HEK293 (cell line): ENCODE measurements at regions not wholly inside any gene's neighbourhood (a gene's known extent, or its start where the extent isn't known, plus 50 kb on each side); places are given as distances from the start of the nearest gene placed in this dataset.

Source experiments
- CTCF ChIA-PET: fragments of 350-600 bp; formaldehyde crosslinking; extraction: SDS; loops from one replicate; lab custom pipeline; 2021; ENCODE audit warnings: antibody characterized with exemption; lab: Yijun Ruan, JAX
- POLR2A ChIA-PET: fragments of 300-600 bp; formaldehyde crosslinking; extraction: SDS; loops from one replicate; lab custom pipeline; 2020; ENCODE audit warnings: antibody characterized with exemption, inconsistent platforms; lab: Yijun Ruan, JAX
- H3K27ac ChIP-seq: fragments of 200-500 bp; sonication (Bioruptor generic); 2 replicates; pipeline ENCODE4 v1.5.1; 2014; ENCODE audit warnings: low read depth, low read length, control low read depth, inconsistent platforms; ENCODE audit errors: extremely low read depth
- H3K36me3 ChIP-seq, 2 experiments: fragments of 200-500 bp in 1 of 2; sonication (Bioruptor generic) in 1 of 2; 1 replicate in 1 of 2; 2 replicates in 1 of 2; pipeline ENCODE4 v1.5.1; 2014 to 2017; ENCODE audit warnings: inconsistent platforms in 2 of 2, low read length in 2 of 2; ENCODE audit not compliant: control insufficient read depth in 2 of 2, insufficient read depth in 1 of 2
- H3K4me1 ChIP-seq: fragments of 200-500 bp; sonication (Bioruptor generic); 2 replicates; pipeline ENCODE4 v1.5.1; 2014; ENCODE audit warnings: mild to moderate bottlenecking, low read length, inconsistent platforms; ENCODE audit not compliant: control insufficient read depth, insufficient read depth
- H3K4me3 ChIP-seq: 2 replicates; pipeline ENCODE4 v1.5.1; 2011; ENCODE audit warnings: low read depth, mild to moderate bottlenecking, control low read depth, low read length, moderate library complexity
- H3K9me3 ChIP-seq: fragments of 200-500 bp; sonication (Bioruptor generic); 2 replicates; pipeline ENCODE4 v1.5.1; 2014; ENCODE audit warnings: low read depth, low read length, inconsistent platforms; ENCODE audit not compliant: control insufficient read depth, insufficient read depth
- BCL6B ChIP-seq: fragments of 450-650 bp; formaldehyde crosslinking; IDR thresholded peaks from 2 replicates; pipeline ENCODE4 v1.5.1; 2017; ENCODE audit warnings: missing biosample characterization, missing genetic modification characterization
- GLI4 ChIP-seq: fragments of 450-650 bp; formaldehyde crosslinking; IDR thresholded peaks from 2 replicates; pipeline ENCODE4 v1.5.1; 2016; ENCODE audit warnings: missing biosample characterization, missing genetic modification characterization
- HOXC10 ChIP-seq: sonication (generic); formaldehyde crosslinking; IDR thresholded peaks from 2 replicates; pipeline ENCODE4 v1.8.1; 2023; ENCODE audit warnings: mild to moderate bottlenecking, missing genetic modification reagents
- MEIS1 ChIP-seq: sonication (generic); formaldehyde crosslinking; IDR thresholded peaks from 2 replicates; pipeline ENCODE4 v1.8.1; 2022; ENCODE audit warnings: missing genetic modification reagents, mild to moderate bottlenecking, borderline replicate concordance
- MYNN ChIP-seq: fragments of 450-650 bp; formaldehyde crosslinking; IDR thresholded peaks from 2 replicates; pipeline ENCODE4 v1.5.1; 2016; ENCODE audit warnings: missing biosample characterization, missing genetic modification characterization, borderline replicate concordance
- MZF1 ChIP-seq: fragments of 450-650 bp; formaldehyde crosslinking; IDR thresholded peaks from 2 replicates; pipeline ENCODE4 v1.5.1; 2017; ENCODE audit warnings: missing biosample characterization, missing genetic modification characterization, borderline replicate concordance
- PRDM10 ChIP-seq: fragments of 450-650 bp; formaldehyde crosslinking; IDR thresholded peaks from 2 replicates; pipeline ENCODE4 v1.5.1; 2016; ENCODE audit warnings: missing biosample characterization, missing genetic modification characterization
- REPIN1 ChIP-seq: fragments of 450-650 bp; formaldehyde crosslinking; IDR thresholded peaks from 2 replicates; pipeline ENCODE4 v1.5.1; 2017; ENCODE audit warnings: missing biosample characterization, missing genetic modification characterization, low read depth
- ZBTB48 ChIP-seq: fragments of 450-650 bp; formaldehyde crosslinking; IDR thresholded peaks from 2 replicates; pipeline ENCODE4 v1.5.1; 2016; ENCODE audit warnings: missing biosample characterization, missing genetic modification characterization
- ZNF121 ChIP-seq: fragments of 450-650 bp; formaldehyde crosslinking; IDR thresholded peaks from 2 replicates; pipeline ENCODE4 v1.5.1; 2016; ENCODE audit warnings: missing biosample characterization, missing genetic modification characterization
- ZNF146 ChIP-seq: fragments of 450-650 bp; formaldehyde crosslinking; IDR thresholded peaks from 2 replicates; pipeline ENCODE4 v1.5.1; 2016; ENCODE audit warnings: missing biosample characterization, missing genetic modification characterization
- ZNF26 ChIP-seq: fragments of 450-650 bp; formaldehyde crosslinking; IDR thresholded peaks from 2 replicates; pipeline ENCODE4 v1.5.1; 2016; ENCODE audit warnings: missing biosample characterization, missing genetic modification characterization
- ZNF350 ChIP-seq: fragments of 450-650 bp; formaldehyde crosslinking; IDR thresholded peaks from 2 replicates; pipeline ENCODE4 v1.5.0; 2017; ENCODE audit warnings: missing biosample characterization, mild to moderate bottlenecking, missing genetic modification characterization
- ZNF510 ChIP-seq: fragments of 450-650 bp; formaldehyde crosslinking; IDR thresholded peaks from 2 replicates; pipeline ENCODE4 v1.5.1; 2018; ENCODE audit warnings: mild to moderate bottlenecking, missing genetic modification characterization, missing biosample characterization; ENCODE audit not compliant: insufficient replicate concordance
- ZNF513 ChIP-seq: fragments of 450-650 bp; IDR thresholded peaks from 2 replicates; pipeline ENCODE4 v1.5.1; 2018; ENCODE audit warnings: missing biosample characterization, missing genetic modification characterization
- ZNF518A ChIP-seq: fragments of 450-650 bp; formaldehyde crosslinking; conservative IDR thresholded peaks from 2 replicates; pipeline ENCODE4 v1.5.1; 2016; ENCODE audit warnings: low read depth, missing biosample characterization, missing genetic modification characterization
- ZNF654 ChIP-seq: fragments of 450-650 bp; formaldehyde crosslinking; IDR thresholded peaks from 2 replicates; pipeline ENCODE4 v1.5.1; 2016; ENCODE audit warnings: low read depth, missing biosample characterization, missing genetic modification characterization
- ZNF660 ChIP-seq: fragments of 450-650 bp; IDR thresholded peaks from 2 replicates; pipeline ENCODE4 v1.5.1; 2018; ENCODE audit warnings: missing biosample characterization, mild to moderate bottlenecking, missing genetic modification characterization
- ZNF785 ChIP-seq: fragments of 450-650 bp; formaldehyde crosslinking; IDR thresholded peaks from 2 replicates; pipeline ENCODE4 v1.5.1; 2016; ENCODE audit warnings: missing biosample characterization, missing genetic modification characterization
- ZNF843 ChIP-seq: fragments of 450-650 bp; formaldehyde crosslinking; IDR thresholded peaks from 2 replicates; pipeline ENCODE4 v1.5.1; 2016; ENCODE audit warnings: missing biosample characterization, missing genetic modification characterization

GRCh38 chr3:116961106-116961505 is 251.5 kb downstream of the TUSC7 start:
- TF ChIP-seq ZNF26 (tag by site-specific recombination) (no peak), ZNF510 (no peak)
- TF ChIP-seq, all 188 proteins: peak for 0
- H3K4me3 ChIP-seq: no peak overlapping the region

GRCh38 chr3:116963802-116964201 is 254.2 kb downstream of the TUSC7 start:
- ChIA-PET POLR2A (no interaction called here), CTCF (interaction anchor here (0.7 kb wide), 1 partner anchor 11 kb away, joined by 3 read pairs; no protein-coding TSS in a partner anchor)
- H3K9me3 ChIP-seq: no peaks in the 10 kb centered on the region
- no peak overlapping the region for H3K27ac ChIP-seq
- no peaks in the 10 kb centered on the region for H3K4me1 ChIP-seq
- H3K4me3 ChIP-seq: no peak overlapping the region
- H3K36me3 ChIP-seq: no peaks in the 10 kb centered on the region
- TF ChIP-seq BCL6B (no peak), MYNN (tag by site-specific recombination) (no peak), MZF1 (tag by site-specific recombination) (no peak), ZNF654 (no peak), GLI4 (tag by site-specific recombination) (no peak), ZNF518A (tag by site-specific recombination) (no peak), ZNF785 (tag by site-specific recombination) (no peak), ZNF660 (no peak), ZNF121 (no peak), ZNF146 (tag by site-specific recombination) (no peak), HOXC10 (CRISPR knock-in tag) (no peak), ZBTB48 (tag by site-specific recombination) (no peak), ZNF843 (tag by site-specific recombination) (no peak), ZNF350 (tag by site-specific recombination) (no peak), REPIN1 (tag by site-specific recombination) (no peak), PRDM10 (tag by site-specific recombination) (no peak), ZNF513 (no peak), MEIS1 (no peak)

More at GRCh38 chr3:116961106-116961505, 251.5 kb downstream of the TUSC7 start:
- Histone ChIP-seq H3K27ac (no peak overlapping the region), H3K4me1 (no peaks in the 10 kb centered on the region), H3K9me3 (no peaks in the 10 kb centered on the region), H3K36me3 (no peaks in the 10 kb centered on the region)
- ChIA-PET CTCF (no interaction called here), POLR2A (no interaction called here)
